Astrocyte (in vitro differentiated cells and primary cell): ENCODE measurements at regions not wholly inside any gene's neighbourhood (a gene's known extent, or its start where the extent isn't known, plus 50 kb on each side); places are given as distances from the start of the nearest gene placed in this dataset.
A peak's percentile ranks its signal among the peaks of the same experiment; 100 is the strongest.

Source experiments
- DNase-seq: peaks from one replicate; pipeline ENCODE4 v3.0.0-alpha.2; 2010; ENCODE audit warnings: low read depth
- FAIRE-seq: peaks from 2 replicates; lab custom pipeline; 2011; peaks lifted over from hg19 to GRCh38; lab: Jason Lieb, UNC
- H2AFZ ChIP-seq: 2 replicates; pipeline ENCODE4 v1.6.0; 2012; ENCODE audit warnings: low read depth, low read length, inconsistent platforms
- H3K27ac ChIP-seq: 2 replicates; pipeline ENCODE4 v1.5.1; 2011; ENCODE audit warnings: low read depth, low read length, inconsistent platforms
- H3K27me3 ChIP-seq: 2 replicates; pipeline ENCODE4 v1.6.0; 2011; ENCODE audit warnings: low read length, inconsistent platforms; ENCODE audit not compliant: insufficient read depth
- H3K36me3 ChIP-seq: 2 replicates; pipeline ENCODE4 v1.5.1; 2011; ENCODE audit warnings: low read length, inconsistent platforms; ENCODE audit not compliant: insufficient read depth
- H3K4me1 ChIP-seq: 2 replicates; pipeline ENCODE4 v1.5.1; 2011; ENCODE audit warnings: low read length, inconsistent platforms; ENCODE audit not compliant: insufficient read depth
- H3K4me2 ChIP-seq: 2 replicates; pipeline ENCODE4 v1.6.0; 2012; ENCODE audit warnings: low read length, inconsistent platforms
- H3K4me3 ChIP-seq: 2 replicates; pipeline ENCODE4 v1.5.1; 2011; ENCODE audit warnings: low read depth, mild to moderate bottlenecking, low read length, inconsistent platforms; ENCODE audit not compliant: insufficient read depth
- H3K79me2 ChIP-seq: 2 replicates; pipeline ENCODE4 v1.6.0; 2012; ENCODE audit warnings: mild to moderate bottlenecking, low read length, inconsistent platforms; ENCODE audit not compliant: insufficient read depth
- H3K9ac ChIP-seq: 2 replicates; pipeline ENCODE4 v1.6.0; 2012; ENCODE audit warnings: mild to moderate bottlenecking, low read length, inconsistent platforms
- H3K9me3 ChIP-seq: 2 replicates; pipeline ENCODE4 v1.5.1; 2012; ENCODE audit warnings: low read depth, mild to moderate bottlenecking, low read length, inconsistent platforms; ENCODE audit not compliant: insufficient read depth
- H4K20me1 ChIP-seq: 2 replicates; pipeline ENCODE4 v1.6.0; 2012; ENCODE audit warnings: low read length, inconsistent platforms; ENCODE audit not compliant: insufficient read depth
- H3K27ac Mint-ChIP-seq: one replicate; pipeline ENCODE4 v1.8.0; 2021; ENCODE audit warnings: mild to moderate bottlenecking, mixed read lengths; ENCODE audit not compliant: unreplicated experiment
- H3K27me3 Mint-ChIP-seq: one replicate; pipeline ENCODE4 v1.8.0; 2021; ENCODE audit warnings: low read depth, mixed read lengths; ENCODE audit not compliant: unreplicated experiment
- H3K36me3 Mint-ChIP-seq: one replicate; pipeline ENCODE4 v1.8.0; 2021; ENCODE audit warnings: low read depth, mixed read lengths; ENCODE audit not compliant: unreplicated experiment
- H3K4me1 Mint-ChIP-seq: one replicate; pipeline ENCODE4 v1.8.0; 2021; ENCODE audit warnings: low read depth, mixed read lengths; ENCODE audit not compliant: unreplicated experiment
- H3K4me3 Mint-ChIP-seq: one replicate; pipeline ENCODE4 v1.8.0; 2021; ENCODE audit warnings: mild to moderate bottlenecking, moderate library complexity, mixed read lengths; ENCODE audit not compliant: unreplicated experiment
- H3K9me3 Mint-ChIP-seq: one replicate; pipeline ENCODE4 v1.8.0; 2021; ENCODE audit warnings: mild to moderate bottlenecking, mixed read lengths; ENCODE audit not compliant: unreplicated experiment
- EZH2 ChIP-seq: IDR thresholded peaks from 2 replicates; pipeline ENCODE4 v1.6.1; 2012; ENCODE audit warnings: mild to moderate bottlenecking, low read length, inconsistent platforms; ENCODE audit not compliant: insufficient read depth
- TF ChIP-seq, protein P1 (sequence below): IDR thresholded peaks from 2 replicates; pipeline ENCODE4 v1.5.1; 2011; ENCODE audit warnings: low read depth, mild to moderate bottlenecking, inconsistent platforms, low read length, moderate library complexity; ENCODE audit not compliant: insufficient read depth

DNA sequence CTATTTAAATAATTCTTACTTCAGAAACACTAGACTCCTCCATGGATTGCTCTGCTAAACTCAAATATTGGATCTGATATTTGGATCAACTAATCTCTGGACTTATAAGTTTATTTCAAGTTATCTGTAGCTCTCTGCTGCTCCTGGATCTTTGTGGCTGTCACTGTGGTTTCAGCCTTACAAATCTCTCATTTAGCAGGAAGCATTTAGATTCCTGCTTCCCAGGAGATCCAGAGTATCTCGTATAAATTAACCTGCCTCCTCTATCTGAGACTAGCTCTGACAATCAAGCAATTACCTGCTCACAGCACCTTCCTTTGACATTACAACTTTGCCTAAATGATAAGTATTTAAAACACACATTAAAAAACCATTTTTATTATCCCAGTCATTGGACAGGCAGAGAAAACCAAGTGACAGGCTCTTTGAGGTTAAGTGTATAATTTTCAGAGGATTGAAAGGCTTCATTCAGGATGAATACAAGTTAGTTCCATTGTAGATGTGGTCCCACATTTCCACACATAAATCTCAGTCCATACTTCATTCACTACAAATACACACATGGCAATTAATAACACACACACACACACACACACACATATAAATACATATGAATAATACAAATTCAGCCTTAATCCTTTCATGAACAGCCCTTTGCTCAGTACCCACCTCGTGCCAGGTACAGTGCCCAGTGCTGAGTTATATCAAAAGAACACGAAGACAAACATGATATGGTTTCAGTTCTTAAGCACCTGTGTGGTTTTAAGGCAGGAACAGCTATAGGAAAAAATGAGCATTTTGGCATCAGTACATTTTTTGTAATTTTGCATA is 55.5 kb upstream of the PLCB1 start:
- FAIRE-seq = no peak
- Histone ChIP-seq H3K79me2 (no peaks in the 10 kb centered on the region), H3K4me3 (no peak overlapping the region), H4K20me1 (no peaks in the 10 kb centered on the region), H3K4me2 (no peak overlapping the region), H3K9ac (no peak overlapping the region), H3K27ac (no peak overlapping the region), H3K4me1 (no peaks in the 10 kb centered on the region), H3K9me3 (no peaks in the 10 kb centered on the region), H3K27me3 (no peaks in the 10 kb centered on the region), H2AFZ (no peak overlapping the region), H3K36me3 (no peaks in the 10 kb centered on the region)
- H3K4me3 Mint-ChIP-seq = no peak overlapping the region
- no peaks in the 10 kb centered on the region for H3K9me3 Mint-ChIP-seq
- no peaks in the 10 kb centered on the region for H3K27me3 Mint-ChIP-seq
- H3K27ac Mint-ChIP-seq = no peak overlapping the region
- no peak for TF ChIP-seq EZH2
- TF ChIP-seq, protein P1, sequence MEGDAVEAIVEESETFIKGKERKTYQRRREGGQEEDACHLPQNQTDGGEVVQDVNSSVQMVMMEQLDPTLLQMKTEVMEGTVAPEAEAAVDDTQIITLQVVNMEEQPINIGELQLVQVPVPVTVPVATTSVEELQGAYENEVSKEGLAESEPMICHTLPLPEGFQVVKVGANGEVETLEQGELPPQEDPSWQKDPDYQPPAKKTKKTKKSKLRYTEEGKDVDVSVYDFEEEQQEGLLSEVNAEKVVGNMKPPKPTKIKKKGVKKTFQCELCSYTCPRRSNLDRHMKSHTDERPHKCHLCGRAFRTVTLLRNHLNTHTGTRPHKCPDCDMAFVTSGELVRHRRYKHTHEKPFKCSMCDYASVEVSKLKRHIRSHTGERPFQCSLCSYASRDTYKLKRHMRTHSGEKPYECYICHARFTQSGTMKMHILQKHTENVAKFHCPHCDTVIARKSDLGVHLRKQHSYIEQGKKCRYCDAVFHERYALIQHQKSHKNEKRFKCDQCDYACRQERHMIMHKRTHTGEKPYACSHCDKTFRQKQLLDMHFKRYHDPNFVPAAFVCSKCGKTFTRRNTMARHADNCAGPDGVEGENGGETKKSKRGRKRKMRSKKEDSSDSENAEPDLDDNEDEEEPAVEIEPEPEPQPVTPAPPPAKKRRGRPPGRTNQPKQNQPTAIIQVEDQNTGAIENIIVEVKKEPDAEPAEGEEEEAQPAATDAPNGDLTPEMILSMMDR = no peak
- H3K4me1 Mint-ChIP-seq = peaks cover 11% of the 10 kb centered on the region
- no peak for DNase-seq
- H3K36me3 Mint-ChIP-seq = no peaks in the 10 kb centered on the region

DNA sequence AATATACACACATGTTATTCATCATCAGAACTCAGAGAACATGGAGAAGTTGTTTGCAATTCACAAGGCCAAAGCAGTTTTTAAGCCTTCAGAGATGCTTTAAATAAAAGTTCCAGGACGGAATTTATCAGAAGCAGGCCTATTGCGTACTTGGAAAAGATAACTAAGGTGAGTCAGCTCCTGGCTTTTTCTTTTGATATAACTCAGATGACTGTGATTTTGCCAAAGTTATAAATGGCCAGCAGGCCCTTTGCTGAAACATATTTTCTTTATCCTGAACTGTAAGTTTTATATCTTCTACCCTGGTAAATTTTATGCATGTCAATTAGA is 55.0 kb upstream of the PLCB1 start:
- TF ChIP-seq, protein P1 = no peak
- TF ChIP-seq EZH2 = no peak
- Histone ChIP-seq H3K36me3 (no peaks in the 10 kb centered on the region), H3K9ac (no peak overlapping the region), H3K4me2 (no peak overlapping the region), H4K20me1 (no peaks in the 10 kb centered on the region), H3K9me3 (no peaks in the 10 kb centered on the region), H2AFZ (no peak overlapping the region), H3K27ac (no peak overlapping the region), H3K27me3 (no peaks in the 10 kb centered on the region), H3K79me2 (no peaks in the 10 kb centered on the region), H3K4me1 (no peaks in the 10 kb centered on the region), H3K4me3 (no peak overlapping the region)
- peak; percentile 9 for FAIRE-seq
- no peaks in the 10 kb centered on the region for H3K9me3 Mint-ChIP-seq
- no peak overlapping the region for H3K4me3 Mint-ChIP-seq
- peaks cover 11% of the 10 kb centered on the region for H3K4me1 Mint-ChIP-seq
- H3K27ac Mint-ChIP-seq = no peak overlapping the region
- peak; percentile 63 for DNase-seq
- no peaks in the 10 kb centered on the region for H3K36me3 Mint-ChIP-seq
- no peaks in the 10 kb centered on the region for H3K27me3 Mint-ChIP-seq

DNA sequence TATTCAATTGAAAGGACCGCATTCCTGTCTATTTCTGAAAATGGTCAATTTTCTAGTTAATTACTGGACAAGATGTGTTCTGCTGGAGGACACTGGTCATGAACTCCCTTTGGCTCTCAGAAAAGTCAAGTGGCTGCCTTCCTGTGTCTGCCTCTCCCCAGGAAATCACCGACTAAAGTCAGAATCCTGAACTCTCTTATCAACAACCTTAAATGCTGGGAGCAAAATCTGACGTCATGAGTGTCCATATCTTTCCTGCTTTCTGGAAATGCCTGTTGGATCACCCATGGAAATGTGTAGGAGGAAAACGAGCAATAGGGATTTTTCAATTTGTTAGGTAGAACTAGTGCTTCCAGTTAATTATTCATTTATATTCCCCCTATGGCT is 53.5 kb upstream of the PLCB1 start:
- DNase-seq (no peak), FAIRE-seq (no peak)
- Histone ChIP-seq H3K4me3 (no peak overlapping the region), H4K20me1 (no peaks in the 10 kb centered on the region), H2AFZ (no peak overlapping the region), H3K27me3 (no peaks in the 10 kb centered on the region), H3K9me3 (no peaks in the 10 kb centered on the region), H3K36me3 (no peaks in the 10 kb centered on the region), H3K4me1 (no peaks in the 10 kb centered on the region), H3K79me2 (no peaks in the 10 kb centered on the region), H3K27ac (no peak overlapping the region), H3K9ac (no peak overlapping the region), H3K4me2 (no peak overlapping the region)
- H3K27ac Mint-ChIP-seq = no peak overlapping the region
- no peaks in the 10 kb centered on the region for H3K36me3 Mint-ChIP-seq
- H3K27me3 Mint-ChIP-seq = no peaks in the 10 kb centered on the region
- H3K4me1 Mint-ChIP-seq = peaks cover 7% of the 10 kb centered on the region
- no peak overlapping the region for H3K4me3 Mint-ChIP-seq
- TF ChIP-seq, protein P1 = no peak
- no peak for TF ChIP-seq EZH2
- no peaks in the 10 kb centered on the region for H3K9me3 Mint-ChIP-seq
